DND-41 (cell line): ENCODE measurements at regions not wholly inside any gene's neighbourhood (a gene's known extent, or its start where the extent isn't known, plus 50 kb on each side); places are given as distances from the start of the nearest gene placed in this dataset.

Source experiments
- EZH2 ChIP-seq: IDR thresholded peaks from 3 replicates; pipeline ENCODE4 v1.6.1; 2012; ENCODE audit warnings: borderline replicate concordance, low read depth, mild to moderate bottlenecking, moderate library complexity, low read length, inconsistent platforms; ENCODE audit not compliant: severe bottlenecking
- TF ChIP-seq, protein P1 (sequence below): IDR thresholded peaks from 2 replicates; pipeline ENCODE4 v1.5.1; 2012; ENCODE audit warnings: borderline replicate concordance, low read length, moderate library complexity, mild to moderate bottlenecking; ENCODE audit not compliant: poor library complexity, severe bottlenecking; ENCODE audit errors: extremely low read depth

DNA sequence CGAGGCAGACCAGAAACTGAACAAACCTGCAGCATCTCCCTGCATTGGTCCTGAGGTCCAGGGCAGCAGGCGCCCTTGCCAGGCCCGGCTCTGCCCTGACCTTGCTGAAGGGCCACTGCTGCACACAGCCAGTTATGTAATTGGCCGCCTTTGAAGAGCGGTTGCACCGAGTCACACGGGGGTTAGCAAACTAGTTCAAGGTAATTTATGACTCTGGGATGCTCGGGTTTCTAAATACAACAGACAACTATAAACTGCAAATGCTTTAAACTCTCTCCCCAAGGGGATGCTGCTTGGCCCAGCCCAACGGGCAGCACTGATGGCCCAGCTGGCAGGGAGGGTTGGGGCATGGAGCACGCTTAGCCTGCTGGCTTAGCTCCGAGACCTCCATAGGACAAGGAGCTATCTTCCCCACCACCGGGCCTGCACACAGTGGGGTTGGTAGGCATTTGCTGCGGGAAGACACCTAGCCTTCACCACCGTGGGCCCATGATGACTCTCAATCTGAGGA, 60.3 kb upstream of the IQSEC1 start:
- TF ChIP-seq, protein P1, sequence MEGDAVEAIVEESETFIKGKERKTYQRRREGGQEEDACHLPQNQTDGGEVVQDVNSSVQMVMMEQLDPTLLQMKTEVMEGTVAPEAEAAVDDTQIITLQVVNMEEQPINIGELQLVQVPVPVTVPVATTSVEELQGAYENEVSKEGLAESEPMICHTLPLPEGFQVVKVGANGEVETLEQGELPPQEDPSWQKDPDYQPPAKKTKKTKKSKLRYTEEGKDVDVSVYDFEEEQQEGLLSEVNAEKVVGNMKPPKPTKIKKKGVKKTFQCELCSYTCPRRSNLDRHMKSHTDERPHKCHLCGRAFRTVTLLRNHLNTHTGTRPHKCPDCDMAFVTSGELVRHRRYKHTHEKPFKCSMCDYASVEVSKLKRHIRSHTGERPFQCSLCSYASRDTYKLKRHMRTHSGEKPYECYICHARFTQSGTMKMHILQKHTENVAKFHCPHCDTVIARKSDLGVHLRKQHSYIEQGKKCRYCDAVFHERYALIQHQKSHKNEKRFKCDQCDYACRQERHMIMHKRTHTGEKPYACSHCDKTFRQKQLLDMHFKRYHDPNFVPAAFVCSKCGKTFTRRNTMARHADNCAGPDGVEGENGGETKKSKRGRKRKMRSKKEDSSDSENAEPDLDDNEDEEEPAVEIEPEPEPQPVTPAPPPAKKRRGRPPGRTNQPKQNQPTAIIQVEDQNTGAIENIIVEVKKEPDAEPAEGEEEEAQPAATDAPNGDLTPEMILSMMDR: no peak
- no peak for TF ChIP-seq EZH2
